GM21367 (cell line): ENCODE measurements at regions not wholly inside any gene's neighbourhood (a gene's known extent, or its start where the extent isn't known, plus 50 kb on each side); places are given as distances from the start of the nearest gene placed in this dataset.

Experiments used
- ATAC-seq: cut with Tn5 transposase; IDR thresholded peaks from one replicate; pipeline ENCODE4 v1.9.1; 2021; ENCODE audit not compliant: unreplicated experiment

GRCh38 chr2:145126146-145126545 is 606.2 kb upstream of the ZEB2 start:
- no peak for ATAC-seq

- ATAC-seq: no peak
Measured at GRCh38 chr2:145124085-145124484, 604.2 kb upstream of the ZEB2 start.

GRCh38 chr2:145123606-145124005 is 603.7 kb upstream of the ZEB2 start:
- no peak for ATAC-seq

GRCh38 chr2:145119225-145119624 is 599.3 kb upstream of the ZEB2 start:
- ATAC-seq: peak; percentile 48

GRCh38 chr2:145116834-145117725 is 597.2 kb upstream of the ZEB2 start:
- no peak for ATAC-seq

- ATAC-seq: no peak
Measured at GRCh38 chr2:145116056-145116455, 596.1 kb upstream of the ZEB2 start.

GRCh38 chr2:145114726-145115125 is 594.8 kb upstream of the ZEB2 start:
- ATAC-seq: no peak

GRCh38 chr2:145112467-145112866 is 592.5 kb upstream of the ZEB2 start:
- ATAC-seq: no peak

- no peak for ATAC-seq
Measured at GRCh38 chr2:145110668-145111356, 590.9 kb upstream of the ZEB2 start.

GRCh38 chr2:145108959-145109710 is 589.2 kb upstream of the ZEB2 start:
- ATAC-seq: no peak

- no peak for ATAC-seq
Measured at GRCh38 chr2:145108361-145108778, 588.5 kb upstream of the ZEB2 start.

GRCh38 chr2:145106293-145106692 is 586.4 kb upstream of the ZEB2 start:
- no peak for ATAC-seq

GRCh38 chr2:145102706-145103105 is 582.8 kb upstream of the ZEB2 start:
- ATAC-seq: no peak

- ATAC-seq: no peak
Measured at GRCh38 chr2:145100301-145100700, 580.4 kb upstream of the ZEB2 start.

GRCh38 chr2:145096582-145096981 is 576.7 kb upstream of the ZEB2 start:
- ATAC-seq: no peak

GRCh38 chr2:145095641-145096435 is 575.9 kb upstream of the ZEB2 start:
- ATAC-seq: no peak

GRCh38 chr2:145094370-145094769 is 574.5 kb upstream of the ZEB2 start:
- no peak for ATAC-seq

- ATAC-seq: no peak
Measured at GRCh38 chr2:145091967-145092366, 572.0 kb upstream of the ZEB2 start.

- no peak for ATAC-seq
Measured at GRCh38 chr2:145090841-145091761, 571.2 kb upstream of the ZEB2 start.

- no peak for ATAC-seq
Measured at GRCh38 chr2:145088756-145089155, 568.8 kb upstream of the ZEB2 start.
